ENCODE measurements at regions not wholly inside any gene's neighbourhood (a gene's known extent, or its start where the extent isn't known, plus 50 kb on each side); places are given as distances from the start of the nearest gene placed in this dataset.

DNA sequence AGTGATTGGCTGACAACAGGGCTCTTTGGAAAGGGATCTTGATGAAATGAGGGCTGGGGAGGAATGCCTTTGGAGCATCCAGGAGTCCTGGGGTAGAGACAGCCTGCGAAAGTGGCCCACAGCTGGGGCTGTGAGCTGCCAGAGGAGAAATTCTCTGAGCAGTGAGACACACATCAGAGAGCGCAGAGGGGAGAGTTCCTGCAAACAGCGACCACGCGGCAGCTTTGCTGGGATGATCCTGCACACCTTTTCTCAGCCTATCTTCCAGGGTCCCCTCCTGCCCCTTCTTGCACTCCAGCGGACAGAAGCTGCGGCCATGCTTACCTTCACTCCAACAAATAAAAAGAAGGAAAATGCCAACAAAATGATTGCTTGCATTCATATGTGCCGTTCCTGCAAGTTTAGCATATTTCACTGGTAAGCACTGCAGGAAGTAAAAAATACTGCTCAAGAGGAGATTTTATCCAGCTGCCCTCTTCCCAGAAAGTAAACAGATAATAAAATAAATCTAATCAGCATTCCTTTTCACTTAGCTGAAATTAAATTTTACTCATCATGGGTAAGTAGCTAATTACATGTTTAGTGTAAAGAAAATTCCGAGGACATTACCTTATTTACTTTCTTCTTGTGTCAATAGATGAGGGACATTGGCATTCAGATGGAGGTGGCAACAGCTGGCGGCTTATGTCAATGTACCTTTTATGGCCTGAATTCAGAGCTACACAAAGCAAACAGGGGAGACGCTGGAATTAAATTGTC lies 339.9 kb upstream of the ARID1B start:
- no peak for DNase-seq

GRCh38 chr6:156434795-156435190 lies 342.4 kb upstream of the ARID1B start:
- DNase-seq: no peak

DNA sequence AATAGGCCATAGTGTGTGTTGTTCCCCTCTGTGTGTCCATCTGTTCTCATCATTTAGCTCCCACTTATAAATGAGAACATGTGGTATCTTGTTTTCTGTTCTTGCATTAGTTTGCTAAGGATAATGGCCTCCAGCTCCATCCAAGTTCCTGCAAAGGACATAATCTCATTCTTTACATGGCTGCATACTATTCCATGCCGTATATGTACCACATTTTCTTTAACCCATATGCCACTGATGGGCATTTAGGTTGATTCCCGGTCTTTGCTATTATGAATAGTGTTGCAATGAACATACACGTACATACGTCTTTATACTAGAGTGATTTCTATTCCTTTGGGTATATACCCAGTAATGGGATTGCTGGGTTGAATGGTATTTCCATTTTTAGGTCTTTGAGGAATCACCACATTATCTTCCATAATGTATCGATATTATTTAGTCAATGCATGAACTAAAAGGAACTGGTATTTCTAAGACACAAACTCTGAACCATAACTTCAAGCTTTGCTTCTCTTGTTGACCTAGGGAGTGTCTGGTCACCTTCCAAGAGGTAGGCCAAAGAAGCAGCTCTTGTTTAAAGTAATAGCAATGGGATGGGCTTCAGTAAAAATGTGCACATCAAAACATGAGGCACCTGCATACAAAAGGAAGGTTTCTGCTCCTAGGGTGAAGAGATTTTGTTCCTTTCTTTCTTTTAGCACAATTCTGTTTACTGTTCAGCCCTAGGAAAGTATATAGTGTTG lies 343.0 kb upstream of the ARID1B start:
- DNase-seq: no peak

GRCh38 chr6:156432543-156432942 lies 344.6 kb upstream of the ARID1B start:
- no peak for DNase-seq

GRCh38 chr6:156430386-156430785 lies 346.8 kb upstream of the ARID1B start:
- no peak for DNase-seq

DNA sequence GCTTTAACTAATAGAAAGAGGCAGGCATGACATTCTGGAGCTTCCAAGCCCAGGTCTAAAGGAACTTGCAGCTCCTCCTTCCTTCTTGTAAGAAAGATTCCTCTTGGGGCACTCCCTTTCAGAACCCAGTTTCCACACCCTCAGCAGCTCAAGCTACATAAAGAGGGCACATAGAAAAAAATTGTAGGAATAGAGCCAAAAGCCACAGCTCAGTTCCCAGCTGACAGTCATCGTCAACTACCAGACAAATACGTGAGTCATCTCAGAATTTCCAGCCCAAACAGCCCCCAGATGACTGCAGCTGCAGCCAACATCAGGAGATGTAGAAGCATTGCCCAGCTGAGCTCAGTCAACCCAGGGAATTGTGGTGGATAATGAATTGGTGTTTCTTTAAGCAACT lies 349.8 kb upstream of the ARID1B start:
- peak; percentile 56 for DNase-seq

GRCh38 chr6:156425359-156426020 lies 351.7 kb upstream of the ARID1B start:
- DNase-seq: no peak

GRCh38 chr6:156423829-156424228 lies 353.3 kb upstream of the ARID1B start:
- no peak for DNase-seq

GRCh38 chr6:156423075-156423474 lies 354.1 kb upstream of the ARID1B start:
- no peak for DNase-seq

- no peak for DNase-seq
Observed at GRCh38 chr6:156421933-156422332, 355.2 kb upstream of the ARID1B start.

DNA sequence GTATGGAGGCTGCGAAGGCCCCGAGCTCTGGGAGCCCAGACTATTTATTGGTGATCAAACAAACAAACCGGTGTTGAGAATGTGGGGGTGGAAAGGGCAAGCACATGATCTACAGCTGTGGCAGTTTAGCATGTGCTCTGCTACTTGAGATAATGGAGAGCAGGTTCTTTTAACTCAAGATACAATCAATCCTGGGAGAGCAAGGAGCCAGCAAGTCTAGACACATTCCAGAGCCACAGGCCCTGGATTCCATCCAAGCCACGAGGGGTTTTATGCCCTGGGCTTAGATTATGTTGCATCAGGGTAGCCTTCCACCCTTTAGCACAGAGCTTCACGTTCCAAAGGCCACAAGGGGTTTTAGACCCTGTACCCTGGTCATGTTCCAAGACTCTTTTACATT lies 355.9 kb upstream of the ARID1B start:
- peak; percentile 59 for DNase-seq

- DNase-seq: no peak
Observed at GRCh38 chr6:156420172-156420993, 356.8 kb upstream of the ARID1B start.

DNA sequence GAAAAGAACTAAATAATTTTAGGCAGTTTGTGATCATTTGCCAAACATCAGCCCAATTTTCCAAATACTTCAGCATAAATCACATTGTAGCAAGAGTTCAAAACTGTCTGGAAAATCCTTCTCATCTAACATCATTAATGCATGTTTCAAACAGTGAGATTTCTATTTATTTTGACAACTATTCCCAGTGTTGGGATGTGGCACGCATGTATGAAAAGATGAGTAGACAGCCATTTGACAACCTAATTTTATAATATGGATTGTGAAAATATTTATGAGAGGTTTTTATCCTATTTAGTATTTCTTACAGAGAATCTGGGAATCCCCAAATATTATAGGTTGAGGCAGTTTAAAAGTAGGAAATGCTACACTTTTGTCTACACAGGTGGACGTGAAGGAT lies 357.6 kb upstream of the ARID1B start:
- DNase-seq: no peak

GRCh38 chr6:156418253-156418652 lies 358.9 kb upstream of the ARID1B start:
- DNase-seq: no peak

DNA sequence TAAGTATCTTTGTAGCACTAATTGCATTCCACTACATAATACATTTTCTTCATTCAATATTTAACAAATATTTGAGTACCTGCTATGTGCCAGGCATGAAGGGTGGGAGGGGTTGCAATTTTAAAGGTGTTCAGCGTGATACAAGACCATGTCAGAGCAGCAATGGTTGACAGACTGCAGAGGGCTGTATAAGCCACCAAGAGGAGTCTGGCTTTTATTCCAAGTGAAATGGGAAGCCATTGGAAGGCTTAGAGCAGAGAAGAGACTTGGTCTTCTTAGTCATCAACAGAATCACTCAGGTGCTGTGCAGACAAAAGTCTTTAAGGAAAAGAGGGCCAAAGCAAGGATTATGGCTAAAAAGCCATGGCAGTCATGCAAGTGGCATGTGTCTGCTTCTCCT lies 360.8 kb upstream of the ARID1B start:
- DNase-seq: no peak

GRCh38 chr6:156413154-156413553 lies 364.0 kb upstream of the ARID1B start:
- no peak for DNase-seq

DNA sequence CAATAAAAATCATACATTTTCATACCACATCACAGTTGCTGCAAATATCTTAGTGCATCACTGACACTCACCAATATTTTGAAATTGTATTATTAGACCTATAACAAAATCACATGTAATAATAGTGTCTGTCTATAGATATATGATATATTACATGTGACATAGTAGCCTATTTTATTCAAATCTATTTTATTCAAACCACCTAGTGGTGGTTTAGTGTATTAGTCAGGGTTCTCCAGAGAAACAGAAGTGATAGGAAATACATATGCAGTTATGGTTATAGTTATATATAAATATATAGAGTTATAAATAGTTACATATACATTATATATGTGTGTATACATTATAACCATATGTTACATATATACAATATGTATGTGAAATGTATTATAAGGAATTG lies 366.5 kb upstream of the ARID1B start:
- no peak for DNase-seq

DNA sequence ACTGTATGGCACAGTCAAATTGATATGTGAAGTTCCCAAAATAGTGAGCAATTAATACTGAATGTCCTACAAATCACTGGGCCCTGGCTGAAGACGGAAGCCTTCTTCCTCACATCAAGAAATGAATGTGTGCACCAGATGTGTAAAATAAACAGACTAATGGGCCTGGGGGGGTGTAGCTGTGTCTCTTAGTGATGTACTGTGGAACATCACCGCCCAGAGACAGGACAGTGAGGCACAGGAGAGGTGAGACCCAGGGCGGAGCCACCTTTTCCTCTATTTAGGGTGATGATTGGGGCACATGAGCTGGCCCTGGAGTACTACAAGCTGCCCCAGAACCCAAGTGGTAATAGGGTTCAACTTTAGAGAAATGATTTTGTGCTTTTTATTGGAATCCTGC lies 368.5 kb upstream of the ARID1B start:
- DNase-seq: no peak

GRCh38 chr6:156407334-156407733 lies 369.8 kb upstream of the ARID1B start:
- DNase-seq: no peak

DNA sequence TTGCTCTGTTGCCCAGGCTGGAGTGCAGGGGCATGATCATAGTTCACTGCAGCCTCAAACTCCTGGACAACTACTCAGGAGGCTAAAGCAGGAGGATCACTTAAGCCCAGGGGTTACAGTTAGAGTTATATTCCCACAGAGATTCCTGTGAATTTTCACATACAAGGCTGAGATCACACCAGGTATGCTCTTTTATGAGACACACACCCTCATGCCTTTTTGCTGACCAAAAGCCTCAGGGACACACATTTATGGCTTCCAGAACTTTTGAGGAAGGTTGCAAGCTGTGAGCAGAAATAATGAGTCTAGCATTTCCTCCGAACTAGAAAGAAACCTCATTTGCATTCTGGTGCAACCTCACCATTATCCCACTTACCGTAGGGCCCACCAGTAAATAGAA lies 370.5 kb upstream of the ARID1B start:
- DNase-seq: no peak

DNA sequence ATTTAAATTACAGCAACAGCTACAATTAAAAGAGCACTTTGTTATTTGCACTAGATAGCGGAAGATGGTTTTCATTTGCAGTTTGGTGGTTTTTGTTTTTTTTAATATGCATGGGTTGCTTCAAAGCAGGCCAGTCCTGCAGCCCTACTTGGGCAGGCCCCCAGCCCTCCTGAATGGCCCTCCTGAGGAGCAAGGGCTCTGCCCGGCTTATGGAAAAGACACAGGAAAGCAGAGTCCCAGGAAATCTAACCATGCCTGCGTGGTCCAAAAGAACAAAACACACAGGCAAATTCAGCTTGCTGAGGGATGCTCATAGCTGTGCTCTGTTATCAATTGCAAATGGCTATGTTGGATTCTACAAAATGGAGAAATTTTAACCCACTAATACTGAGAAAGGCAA lies 371.1 kb upstream of the ARID1B start:
- DNase-seq: no peak

DNA sequence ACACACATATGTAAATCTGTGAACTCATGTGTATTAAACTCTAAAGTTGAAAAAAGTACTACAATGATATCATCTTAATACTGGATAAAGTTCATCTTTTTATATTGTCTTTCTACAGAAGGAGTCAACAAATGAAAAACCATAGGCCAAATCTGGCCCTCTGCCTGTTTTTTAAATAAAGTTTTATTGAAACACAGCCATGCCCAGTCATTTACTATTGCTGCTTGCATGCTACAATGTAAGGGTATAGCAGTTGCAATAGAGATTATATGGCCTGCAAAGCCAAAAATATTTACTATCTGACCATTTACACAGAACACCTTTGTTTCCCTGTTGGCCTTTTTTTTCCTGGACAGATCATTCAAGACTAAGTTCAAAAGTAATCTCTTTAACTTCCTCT lies 374.6 kb upstream of the ARID1B start:
- DNase-seq: no peak

DNA sequence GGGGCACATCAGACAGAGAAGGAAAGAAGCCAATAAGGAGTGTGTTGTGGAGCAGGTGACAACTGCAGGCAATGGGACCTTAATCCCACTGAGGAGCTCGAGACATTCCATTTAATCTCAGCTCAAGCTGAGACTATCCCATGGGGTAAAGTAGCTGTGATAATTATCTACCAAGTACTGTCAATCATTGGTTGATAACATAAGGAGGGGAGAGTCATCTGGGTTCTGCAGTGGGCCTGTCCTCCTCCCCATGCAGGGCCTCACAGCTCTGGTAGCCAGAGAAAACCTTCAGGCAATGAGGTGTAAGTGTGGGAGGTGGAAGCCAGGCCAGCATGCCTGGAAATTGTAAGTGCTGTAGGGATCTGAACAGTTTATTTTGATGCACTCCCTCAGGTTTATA lies 375.0 kb upstream of the ARID1B start:
- no peak for DNase-seq

Measured in islet precursor cell (in vitro differentiated cells).